GM19240 (cell line): ENCODE measurements at regions not wholly inside any gene's neighbourhood (a gene's known extent, or its start where the extent isn't known, plus 50 kb on each side); places are given as distances from the start of the nearest gene placed in this dataset.

Experiments used
- DNase-seq: peaks from one replicate; pipeline ENCODE4 v3.0.0; 2011; ENCODE audit warnings: low spot score; ENCODE audit not compliant: insufficient read length

DNA sequence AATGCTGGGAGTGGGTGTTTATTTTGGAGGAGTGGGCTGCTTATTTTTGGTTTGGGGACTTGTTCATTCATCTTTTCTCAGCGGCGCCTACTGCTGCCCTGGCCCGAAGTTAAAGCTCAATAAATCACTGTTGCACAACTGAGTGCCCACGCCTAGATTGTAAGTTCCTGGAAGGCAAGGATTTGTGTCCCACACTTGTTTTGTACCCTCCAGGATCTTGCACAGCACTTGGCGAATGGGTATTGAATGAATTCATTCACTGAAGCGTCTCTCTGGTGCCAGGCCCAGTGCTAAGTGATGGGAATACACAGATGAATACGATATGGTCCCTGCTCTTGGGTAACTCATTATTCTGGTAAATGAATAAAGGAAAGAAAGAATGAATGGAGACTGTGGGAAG lies 153.3 kb upstream of the PARP11 start:
- no peak for DNase-seq

DNA sequence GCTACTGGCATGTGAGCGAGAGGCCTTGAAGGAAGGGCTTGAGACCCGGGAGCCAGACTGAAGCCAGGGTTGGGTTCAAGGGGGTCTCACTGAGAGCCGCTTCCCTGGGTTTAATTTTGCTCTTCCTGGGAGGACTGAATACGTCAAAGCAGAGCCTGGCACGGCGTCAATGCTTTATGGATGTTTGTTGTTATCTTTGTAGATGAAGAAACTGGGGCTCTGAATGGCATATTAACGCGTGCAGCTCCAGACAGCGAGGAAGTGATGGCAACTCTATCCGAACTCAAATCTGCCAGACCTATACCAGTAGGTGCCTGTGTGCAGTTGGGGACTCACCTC lies 152.8 kb upstream of the PARP11 start:
- no peak for DNase-seq

GRCh38 chr12:4025181-4026019 lies 152.2 kb upstream of the PARP11 start:
- no peak for DNase-seq

GRCh38 chr12:4024701-4025100 lies 151.5 kb upstream of the PARP11 start:
- no peak for DNase-seq

- no peak for DNase-seq
These were observed 142.3 kb upstream of the PARP11 start for GRCh38 chr12:4015225-4016091.

DNA sequence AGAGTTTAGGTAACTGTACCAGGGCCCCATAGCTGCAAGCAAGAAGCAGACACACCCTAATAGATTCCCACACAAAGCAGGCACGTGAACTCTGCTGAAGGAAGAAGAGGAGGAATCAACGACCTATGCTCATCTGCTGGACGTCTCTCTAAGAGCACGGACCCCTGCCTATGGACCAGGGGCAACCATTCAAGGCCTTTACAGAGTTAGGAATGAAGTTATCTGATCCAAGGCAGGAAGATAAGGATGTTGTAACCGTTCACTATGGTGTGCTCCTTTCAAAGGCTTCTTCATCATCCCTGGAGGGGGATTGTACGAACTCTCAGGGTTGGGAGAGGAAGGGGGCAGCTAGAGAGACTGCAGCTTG lies 141.6 kb upstream of the PARP11 start:
- DNase-seq, result no peak

- DNase-seq, result no peak
These were observed 141.2 kb upstream of the PARP11 start for GRCh38 chr12:4014444-4014843.

DNA sequence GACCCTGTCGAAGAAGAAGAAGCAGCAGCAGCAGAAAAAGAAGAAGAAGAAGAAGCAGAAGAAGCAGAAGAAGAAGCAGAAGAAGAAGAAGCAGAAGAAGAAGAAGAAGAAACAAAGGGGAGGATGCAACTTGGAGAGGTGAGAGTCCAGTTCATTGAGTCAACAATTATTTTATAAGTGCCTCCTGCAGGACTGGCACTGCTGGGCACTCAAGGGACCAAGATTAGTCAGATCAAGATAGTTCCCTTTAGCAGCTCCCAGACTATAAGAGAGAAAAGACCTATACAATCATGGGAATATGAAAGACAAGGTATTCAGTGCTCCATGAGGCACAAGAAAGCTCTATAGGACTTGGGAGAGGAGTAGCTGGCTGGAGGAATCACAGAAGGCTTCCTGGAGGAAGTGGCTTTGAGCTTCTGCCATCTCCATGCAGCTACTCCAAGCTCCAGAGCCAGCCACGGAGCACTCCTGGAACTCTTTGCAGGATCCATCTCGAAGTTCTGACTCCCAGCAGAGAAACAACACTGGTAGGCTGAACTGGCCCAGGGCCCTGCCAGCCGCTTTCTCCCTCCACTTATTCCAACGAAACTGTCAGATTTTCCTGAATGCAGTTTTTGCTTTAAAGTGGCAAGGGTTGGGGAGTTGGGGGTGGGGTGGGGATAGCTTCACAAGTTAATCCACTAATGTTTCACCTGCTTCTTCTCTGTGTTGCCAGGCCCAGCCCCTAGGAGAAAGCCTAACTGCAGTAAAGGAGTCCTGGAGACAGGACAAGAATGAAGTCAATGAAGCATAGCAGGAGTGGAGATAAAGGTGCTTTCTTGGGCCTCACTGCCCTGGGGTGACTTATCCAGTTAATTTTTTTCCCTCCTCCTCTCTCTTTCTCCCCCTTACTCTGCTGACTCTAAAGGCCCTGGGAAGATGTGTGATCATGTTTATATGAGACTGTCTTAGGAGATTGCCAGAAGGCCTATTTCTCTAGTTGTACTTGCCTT lies 140.1 kb upstream of the PARP11 start:
- no peak for DNase-seq

GRCh38 chr12:4012073-4012472 lies 138.9 kb upstream of the PARP11 start:
- no peak for DNase-seq

DNA sequence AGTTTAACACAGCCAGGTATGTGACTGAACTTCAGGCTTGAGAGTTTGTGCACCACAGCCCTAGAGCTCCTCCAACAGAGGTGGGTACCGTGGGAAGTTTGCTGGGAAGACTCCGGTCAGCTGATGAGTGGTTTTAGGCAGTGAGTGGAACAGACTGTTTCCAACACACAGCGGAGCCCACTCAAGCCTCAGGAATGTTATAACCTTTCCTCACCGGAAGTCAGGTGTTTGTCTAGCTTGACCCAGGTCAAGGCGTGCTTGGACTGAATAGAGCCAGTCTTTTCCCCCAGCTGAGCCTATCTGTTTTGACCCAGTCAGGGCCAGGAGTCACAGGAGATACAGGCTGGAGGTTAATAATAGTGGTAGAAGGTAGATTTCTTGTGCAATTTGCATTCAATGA lies 138.4 kb upstream of the PARP11 start:
- no peak for DNase-seq

- no peak for DNase-seq
These were observed 136.9 kb upstream of the PARP11 start for GRCh38 chr12:4009979-4010704.

DNA sequence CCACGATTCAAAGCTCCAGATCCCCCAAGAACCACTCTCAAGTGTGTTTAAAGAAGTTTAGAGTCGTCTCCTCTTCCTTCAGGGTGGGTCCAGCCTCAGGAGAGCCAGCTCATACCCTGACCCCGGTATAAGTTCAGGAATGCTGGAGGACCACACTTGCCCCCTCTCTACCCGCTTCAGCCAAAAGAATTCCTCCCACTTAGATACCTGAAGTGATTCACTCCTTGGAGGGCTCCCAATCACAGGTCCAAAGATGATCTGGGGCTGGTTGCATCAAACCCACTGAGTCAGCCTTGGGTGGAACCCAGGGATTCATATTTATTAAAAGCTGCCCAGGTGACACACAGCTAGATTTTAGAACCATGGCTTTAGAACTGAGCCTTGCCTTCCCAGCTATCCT lies 133.5 kb upstream of the PARP11 start:
- DNase-seq, result no peak

GRCh38 chr12:4005851-4006430 lies 132.7 kb upstream of the PARP11 start:
- DNase-seq, result no peak

GRCh38 chr12:4003576-4003975 lies 130.4 kb upstream of the PARP11 start:
- no peak for DNase-seq

DNA sequence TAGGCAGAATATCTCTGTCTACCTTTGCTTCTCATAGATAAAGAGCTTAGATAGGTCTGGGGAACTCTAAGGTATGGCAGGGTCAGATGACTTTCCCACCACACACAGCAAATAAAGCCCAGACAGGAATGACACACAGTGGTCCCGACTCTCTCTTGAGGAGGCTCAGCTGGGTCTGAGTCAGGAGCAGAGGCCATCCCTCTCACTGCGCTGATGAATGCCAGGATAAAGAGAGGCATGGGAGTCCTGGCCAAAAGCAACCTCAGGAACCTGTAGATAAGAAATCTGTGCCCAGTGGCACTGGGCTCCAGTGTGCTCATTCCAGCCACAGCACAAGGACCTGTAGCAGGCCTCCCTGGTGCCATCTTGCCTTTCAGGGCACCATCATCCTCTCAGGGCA lies 129.4 kb upstream of the PARP11 start:
- no peak for DNase-seq

DNA sequence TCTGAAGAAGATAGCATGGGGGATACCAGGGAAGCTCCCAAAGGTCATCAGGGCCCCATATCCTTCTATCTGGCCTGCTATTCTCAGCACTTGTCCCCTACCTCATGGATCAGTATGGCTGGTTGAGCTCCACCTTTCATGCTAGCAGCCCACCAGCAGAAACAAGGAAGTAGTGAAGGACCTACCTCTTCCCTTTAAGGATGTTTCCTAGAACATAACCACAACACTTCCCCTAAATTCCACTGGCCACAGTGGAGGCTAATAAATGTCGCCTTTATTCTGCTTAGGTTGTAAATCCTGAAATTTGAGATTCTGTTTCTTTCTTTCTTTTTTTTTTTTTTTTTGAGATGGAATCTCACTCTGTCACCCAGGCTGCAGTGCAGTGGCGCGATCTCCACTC lies 128.6 kb upstream of the PARP11 start:
- no peak for DNase-seq

GRCh38 chr12:4001031-4001430 lies 127.8 kb upstream of the PARP11 start:
- DNase-seq, result no peak

DNA sequence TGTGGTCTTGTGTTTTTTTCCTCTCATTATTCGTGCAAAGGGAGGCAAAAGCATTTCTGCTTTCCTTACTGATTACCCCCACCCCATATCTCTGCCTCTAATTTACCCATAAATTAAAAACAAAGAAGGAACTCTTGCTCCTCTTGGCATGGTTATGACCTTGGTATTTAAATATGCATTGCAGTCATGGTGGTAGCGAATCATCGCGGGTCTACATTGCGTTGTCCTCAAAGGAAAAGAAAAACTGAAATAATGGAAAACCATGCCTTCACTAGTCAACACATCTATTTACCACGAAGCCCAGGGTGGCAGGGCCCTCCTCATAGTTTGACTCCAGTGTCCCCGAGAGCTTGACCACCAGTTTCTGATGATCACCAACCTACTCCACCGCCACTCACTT lies 126.7 kb upstream of the PARP11 start:
- DNase-seq, result no peak

GRCh38 chr12:3998968-3999792 lies 126.0 kb upstream of the PARP11 start:
- DNase-seq, result no peak

DNA sequence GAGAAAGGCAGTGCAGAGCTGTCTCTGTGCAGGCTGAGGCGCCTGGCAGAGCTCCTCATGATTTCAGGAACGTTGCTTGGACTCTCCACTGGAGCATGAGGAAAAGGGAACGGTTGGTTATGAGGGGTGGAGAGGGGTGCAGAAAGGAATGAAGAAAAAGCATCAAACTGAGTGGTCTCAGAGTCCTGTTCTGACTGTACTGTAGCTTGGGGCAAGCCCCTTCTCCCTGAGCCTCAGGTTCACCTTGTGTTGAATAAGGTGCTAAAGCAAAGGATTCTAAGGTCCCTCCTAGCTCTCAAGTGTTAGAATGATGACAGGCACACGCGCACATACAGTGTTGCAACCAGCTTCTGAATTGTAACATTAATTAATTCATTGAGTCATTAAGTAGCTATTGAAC lies 125.2 kb upstream of the PARP11 start:
- DNase-seq, result no peak
